SK-N-MC (cell line): ENCODE measurements at regions not wholly inside any gene's neighbourhood (a gene's known extent, or its start where the extent isn't known, plus 50 kb on each side); places are given as distances from the start of the nearest gene placed in this dataset.

Source experiments
- DNase-seq: peaks from one replicate; pipeline ENCODE4 v3.0.0-alpha.2; 2011; ENCODE audit warnings: low read depth, low spot score
- H3K27ac ChIP-seq: fragments of 200-600 bp; sonication (generic); 2 replicates; pipeline ENCODE4 v1.5.1; 2016; ENCODE audit warnings: mixed run types
- H3K36me3 ChIP-seq: fragments of 200-600 bp; sonication (generic); 2 replicates; pipeline ENCODE4 v1.6.1; 2017; ENCODE audit warnings: antibody characterized with exemption, low read length, mixed read lengths; ENCODE audit not compliant: insufficient read depth
- H3K4me3 ChIP-seq: fragments of 200-600 bp; sonication (generic); 2 replicates; pipeline ENCODE4 v1.5.1; 2016
- H3K9ac ChIP-seq: fragments of 200-600 bp; sonication (generic); 2 replicates; pipeline ENCODE4 v1.8.0; 2017; ENCODE audit warnings: mixed run types, mixed read lengths; ENCODE audit not compliant: insufficient read length
- H3K9me3 ChIP-seq: fragments of 200-600 bp; sonication (generic); 2 replicates; pipeline ENCODE4 v1.6.1; 2017; ENCODE audit warnings: low read depth, mild to moderate bottlenecking, antibody characterized with exemption, low read length, moderate library complexity, mixed read lengths
- EZH2 ChIP-seq: fragments of 200-600 bp; sonication (generic); IDR thresholded peaks from one replicate; pipeline ENCODE4 v1.6.1; 2017; ENCODE audit warnings: antibody characterized with exemption
- FOXP2 ChIP-seq: optimal IDR thresholded peaks from 2 replicates; pipeline ENCODE3; 2011; ENCODE audit warnings: mild to moderate bottlenecking, moderate library complexity; ENCODE audit not compliant: insufficient read depth; ENCODE audit errors: extremely low read length, control extremely low read depth
- POLR2AphosphoS5 ChIP-seq: IDR thresholded peaks from 2 replicates; pipeline ENCODE4 v1.6.1; 2012; ENCODE audit warnings: mild to moderate bottlenecking, low read depth, low read length, borderline replicate concordance

GRCh38 chr21:41650526-41651145 lies 116.2 kb downstream of the RIPK4 start:
- Histone ChIP-seq H3K9ac (no peak overlapping the region), H3K4me3 (no peak overlapping the region), H3K36me3 (no peaks in the 10 kb centered on the region), H3K27ac (no peak overlapping the region), H3K9me3 (no peaks in the 10 kb centered on the region)
- TF ChIP-seq FOXP2, result no peak
- TF ChIP-seq EZH2, result no peak
- TF ChIP-seq POLR2AphosphoS5, result no peak
- no peak for DNase-seq

DNA sequence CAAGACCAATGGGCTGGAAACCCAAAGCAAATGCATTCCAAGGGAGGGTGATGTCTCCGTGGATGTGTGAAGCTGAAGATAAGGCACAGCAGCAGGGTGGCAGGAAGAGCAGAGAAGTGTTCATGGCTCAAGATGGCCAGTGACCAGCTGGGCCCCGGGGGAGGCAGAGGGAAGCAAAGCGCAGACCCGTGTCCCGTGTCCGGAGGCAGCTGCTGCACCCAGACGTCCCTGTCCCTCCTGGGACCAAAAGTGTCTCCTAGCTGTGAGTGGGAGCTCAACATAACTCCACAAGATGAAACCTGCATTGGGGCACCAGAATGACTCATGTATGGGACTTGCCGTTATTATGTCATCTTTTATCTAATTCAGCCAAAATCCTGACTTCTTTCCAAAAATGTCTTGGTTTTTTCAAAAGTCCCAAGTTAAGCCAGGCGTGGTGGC lies 118.2 kb downstream of the RIPK4 start:
- no peak overlapping the region for H3K27ac ChIP-seq
- TF ChIP-seq FOXP2 (no peak), POLR2AphosphoS5 (no peak), EZH2 (no peak)
- no peak overlapping the region for H3K9ac ChIP-seq
- DNase-seq, result no peak
- H3K4me3 ChIP-seq, result no peak overlapping the region
- H3K36me3 ChIP-seq, result no peaks in the 10 kb centered on the region
- H3K9me3 ChIP-seq, result no peaks in the 10 kb centered on the region

DNA sequence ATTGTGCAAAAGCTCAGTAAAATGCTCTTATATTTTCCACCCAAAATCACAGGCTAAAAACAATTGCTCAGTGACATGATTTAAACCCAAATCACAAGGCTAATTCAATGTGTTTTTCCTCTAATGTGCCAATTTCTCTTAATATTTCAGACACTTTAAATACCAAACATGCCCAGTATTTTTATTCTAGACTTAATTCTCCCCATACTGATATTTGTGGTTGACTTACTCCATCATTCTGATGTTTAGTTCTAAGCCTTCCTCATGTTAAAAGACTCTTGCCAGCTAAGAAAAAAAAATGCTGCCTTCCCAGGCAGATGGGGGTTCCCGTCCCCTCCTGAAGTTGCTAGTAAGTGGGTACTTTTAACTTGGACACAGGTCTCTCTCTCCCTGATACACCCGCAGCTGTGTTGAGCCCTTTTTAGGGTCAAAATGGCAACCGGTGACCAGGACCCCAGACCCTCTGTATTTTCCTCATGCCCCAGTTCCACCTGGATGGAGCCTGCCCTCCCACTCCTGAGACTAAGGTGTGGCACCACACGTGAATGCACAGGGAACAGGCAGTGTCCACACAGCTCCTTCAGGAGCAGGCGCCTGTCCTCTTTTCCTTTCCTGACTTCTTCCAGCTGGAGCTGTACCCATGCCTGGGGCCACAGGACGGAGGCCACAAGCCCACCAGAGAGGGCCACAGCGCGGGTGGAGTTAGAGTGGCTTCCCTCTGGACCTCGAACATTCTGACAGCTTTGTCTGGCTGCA lies 118.9 kb downstream of the RIPK4 start:
- Histone ChIP-seq H3K9ac (no peak overlapping the region), H3K4me3 (no peak overlapping the region), H3K9me3 (no peaks in the 10 kb centered on the region), H3K36me3 (no peaks in the 10 kb centered on the region), H3K27ac (no peak overlapping the region)
- no peak for DNase-seq
- TF ChIP-seq EZH2 (no peak), FOXP2 (no peak), POLR2AphosphoS5 (no peak)

DNA sequence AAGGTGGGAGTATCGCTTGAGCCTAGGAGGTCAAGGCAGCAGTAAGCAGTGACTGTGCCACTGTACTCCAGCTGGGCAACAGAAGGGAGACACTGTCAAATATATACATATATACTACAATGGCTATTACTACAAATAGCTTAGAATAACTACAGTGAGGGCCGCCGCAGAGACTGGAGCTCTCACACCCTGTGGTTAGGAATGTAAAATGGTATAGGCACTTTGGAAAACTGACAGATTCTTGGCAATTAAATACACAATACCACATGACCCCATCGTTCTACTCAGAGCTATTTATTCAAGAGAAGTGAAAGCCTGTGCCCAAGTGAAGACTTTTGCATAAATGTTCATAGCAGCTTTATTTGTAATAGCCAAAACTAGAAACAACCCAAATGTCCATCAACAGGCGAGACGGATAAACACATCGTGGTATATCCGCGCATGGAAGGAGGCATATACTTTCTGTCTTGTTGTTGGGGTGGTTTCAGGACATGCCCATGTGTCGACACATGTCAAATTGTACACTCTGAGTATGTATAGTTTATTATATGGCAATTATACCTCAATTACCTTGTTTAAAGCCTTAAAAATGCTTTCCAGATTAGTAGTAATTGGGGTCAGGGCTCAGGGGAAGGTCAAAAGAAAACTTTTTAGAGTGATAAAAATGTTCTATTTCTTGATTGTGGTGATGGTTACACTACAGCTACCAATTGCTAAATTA lies 123.4 kb downstream of the RIPK4 start:
- no peak for TF ChIP-seq EZH2
- Histone ChIP-seq H3K36me3 (no peaks in the 10 kb centered on the region), H3K27ac (no peak overlapping the region), H3K9me3 (no peaks in the 10 kb centered on the region), H3K4me3 (no peak overlapping the region), H3K9ac (no peak overlapping the region)
- DNase-seq, result no peak

DNA sequence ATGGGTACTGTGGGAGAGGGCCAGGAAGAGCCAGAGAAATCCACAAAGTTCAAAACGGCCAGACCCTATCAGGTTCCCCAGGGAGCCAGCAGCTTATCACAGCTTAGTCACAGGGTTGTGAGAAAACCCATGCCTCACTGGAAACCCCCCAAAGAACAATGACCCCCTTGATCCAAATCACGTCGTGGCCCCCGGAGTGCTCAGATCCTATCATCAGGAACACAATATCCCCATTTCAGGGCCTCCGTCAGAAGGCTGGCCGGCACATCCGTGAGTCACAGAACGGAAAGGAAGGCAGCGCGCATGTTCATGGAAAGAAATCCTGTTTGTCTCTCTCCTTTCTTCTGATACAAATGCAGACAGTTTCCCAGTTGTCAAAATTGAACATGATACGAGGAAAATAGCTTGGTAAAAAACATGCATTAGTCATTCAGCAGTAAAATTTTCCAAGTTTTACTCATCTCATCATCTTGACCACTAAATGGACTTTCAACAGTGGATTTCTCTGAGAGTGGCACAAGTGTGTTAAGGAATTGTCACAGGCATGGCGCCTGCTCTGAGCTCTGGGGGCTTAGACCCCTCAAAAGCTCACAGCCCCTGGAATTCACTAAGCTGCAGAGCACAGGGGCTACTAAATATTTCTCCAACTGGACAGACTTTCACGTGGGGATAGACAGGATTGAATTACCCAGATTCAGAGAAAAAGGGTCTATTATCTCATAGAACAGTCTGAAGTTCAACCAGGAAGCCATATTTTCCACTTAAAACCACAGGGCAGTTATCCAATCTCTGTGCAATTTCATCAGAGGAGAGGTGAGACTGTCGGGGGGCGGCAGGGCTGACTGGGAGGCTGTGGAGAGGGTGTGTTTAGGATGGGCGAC lies 124.8 kb downstream of the RIPK4 start:
- no peak overlapping the region for H3K27ac ChIP-seq
- no peak for TF ChIP-seq POLR2AphosphoS5
- TF ChIP-seq FOXP2, result no peak
- no peak for TF ChIP-seq EZH2
- H3K36me3 ChIP-seq, result no peaks in the 10 kb centered on the region
- no peak overlapping the region for H3K4me3 ChIP-seq
- no peaks in the 10 kb centered on the region for H3K9me3 ChIP-seq
- no peak overlapping the region for H3K9ac ChIP-seq
- DNase-seq, result no peak

- no peak for TF ChIP-seq FOXP2
- TF ChIP-seq EZH2, result no peak
- no peak for TF ChIP-seq POLR2AphosphoS5
Observed at GRCh38 chr21:41641510-41641815, 125.4 kb downstream of the RIPK4 start.

DNA sequence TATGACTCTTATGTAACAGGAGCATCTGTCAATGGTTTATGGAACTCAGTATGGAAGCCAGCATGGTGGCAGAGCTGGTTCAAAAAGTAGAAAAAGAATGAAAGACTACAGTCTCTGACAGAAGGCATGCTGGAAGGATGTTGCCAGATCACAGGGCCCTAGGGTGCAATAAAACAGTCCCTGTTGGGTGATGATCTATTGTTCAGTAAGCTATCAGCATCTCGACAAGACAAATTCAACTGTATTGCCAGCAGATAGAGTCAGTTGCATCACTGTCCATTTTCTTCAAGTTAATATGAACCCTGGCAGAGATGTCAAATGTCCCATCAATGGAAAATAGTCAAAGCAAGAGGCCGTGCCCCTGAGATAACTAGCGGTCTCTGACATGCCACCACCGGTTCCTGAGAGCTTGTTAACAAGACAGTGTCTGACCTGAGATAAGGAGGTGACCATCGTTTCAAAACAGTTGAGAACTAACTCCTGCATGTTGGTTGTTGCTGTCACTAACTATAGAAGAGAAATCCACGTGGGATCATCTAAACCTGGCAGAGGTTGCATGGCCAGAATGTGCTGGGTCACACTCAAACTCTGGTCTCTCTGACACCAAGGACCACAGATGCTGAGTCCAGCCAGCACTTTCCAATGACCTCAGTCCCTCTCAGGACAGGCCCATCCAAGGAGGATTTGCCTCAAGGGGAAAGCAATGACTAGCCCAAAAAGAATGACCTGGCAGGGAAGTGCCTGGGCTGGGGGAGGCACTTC lies 125.9 kb downstream of the RIPK4 start:
- Histone ChIP-seq H3K36me3 (no peaks in the 10 kb centered on the region), H3K9me3 (no peaks in the 10 kb centered on the region), H3K9ac (no peak overlapping the region), H3K4me3 (no peak overlapping the region), H3K27ac (no peak overlapping the region)
- no peak for DNase-seq
- TF ChIP-seq EZH2 (no peak), FOXP2 (no peak), POLR2AphosphoS5 (no peak)

More at GRCh38 chr21:41641510-41641815, 125.4 kb downstream of the RIPK4 start:
- DNase-seq, result no peak
- Histone ChIP-seq H3K36me3 (no peaks in the 10 kb centered on the region), H3K9me3 (no peaks in the 10 kb centered on the region), H3K27ac (no peak overlapping the region), H3K4me3 (no peak overlapping the region), H3K9ac (no peak overlapping the region)

GRCh38 chr21:41639766-41640165 lies 127.1 kb downstream of the RIPK4 start:
- Histone ChIP-seq H3K4me3 (no peak overlapping the region), H3K9ac (no peak overlapping the region), H3K9me3 (no peaks in the 10 kb centered on the region), H3K27ac (no peak overlapping the region), H3K36me3 (no peaks in the 10 kb centered on the region)
- no peak for DNase-seq
- TF ChIP-seq FOXP2 (no peak), POLR2AphosphoS5 (no peak), EZH2 (no peak)
